ENCODE measurements at regions not wholly inside any gene's neighbourhood (a gene's known extent, or its start where the extent isn't known, plus 50 kb on each side); places are given as distances from the start of the nearest gene placed in this dataset.

- DNase-seq: no peak
These were observed 149.0 kb downstream of the GLI2 start for GRCh38 chr2:120884472-120885290.

GRCh38 chr2:120885321-120885720, 149.7 kb downstream of the GLI2 start:
- peak; percentile 26 for DNase-seq

- no peak for DNase-seq
These were observed 150.1 kb downstream of the GLI2 start for GRCh38 chr2:120885749-120886148.

GRCh38 chr2:120886534-120887319, 151.1 kb downstream of the GLI2 start:
- DNase-seq: no peak

- no peak for DNase-seq
These were observed 151.6 kb downstream of the GLI2 start for GRCh38 chr2:120887320-120887697.

- peak; percentile 20 for DNase-seq
These were observed 152.1 kb downstream of the GLI2 start for GRCh38 chr2:120887741-120888231.

GRCh38 chr2:120888851-120889250, 153.2 kb downstream of the GLI2 start:
- DNase-seq: no peak

- no peak for DNase-seq
These were observed 154.3 kb downstream of the GLI2 start for GRCh38 chr2:120889936-120890335.

- DNase-seq: no peak
These were observed 155.1 kb downstream of the GLI2 start for GRCh38 chr2:120890566-120891360.

- no peak for DNase-seq
These were observed 156.8 kb downstream of the GLI2 start for GRCh38 chr2:120892271-120892966.

GRCh38 chr2:120892967-120893667, 157.4 kb downstream of the GLI2 start:
- DNase-seq: no peak

GRCh38 chr2:120893811-120894584, 158.3 kb downstream of the GLI2 start:
- no peak for DNase-seq

GRCh38 chr2:120894966-120895365, 159.3 kb downstream of the GLI2 start:
- DNase-seq: no peak

GRCh38 chr2:120896126-120896525, 160.5 kb downstream of the GLI2 start:
- DNase-seq: no peak

GRCh38 chr2:120896901-120897300, 161.2 kb downstream of the GLI2 start:
- DNase-seq: no peak

- no peak for DNase-seq
These were observed 161.7 kb downstream of the GLI2 start for GRCh38 chr2:120897399-120897798.

GRCh38 chr2:120898496-120898895, 162.8 kb downstream of the GLI2 start:
- DNase-seq: no peak

- DNase-seq: no peak
These were observed 163.5 kb downstream of the GLI2 start for GRCh38 chr2:120898961-120899750.

- no peak for DNase-seq
These were observed 164.1 kb downstream of the GLI2 start for GRCh38 chr2:120899771-120900170.

- no peak for DNase-seq
These were observed 165.5 kb downstream of the GLI2 start for GRCh38 chr2:120901201-120901600.
